ENCODE measurements at regions not wholly inside any gene's neighbourhood (a gene's known extent, or its start where the extent isn't known, plus 50 kb on each side); places are given as distances from the start of the nearest gene placed in this dataset.
A peak's percentile ranks its signal among the peaks of the same experiment; 100 is the strongest.

- 67% methylated on average over 11 of the region's 11 CpGs for WGBS (ENCODE audit: missing lambda C conversion rate)
- no peak for ATAC-seq
- ChIA-PET CTCF (no interaction called here), POLR2A (no interaction called here)
- H3K4me1 ChIP-seq = no peaks in the 10 kb centered on the region
- H3K4me2 ChIP-seq = no peak overlapping the region
- DNase-seq (ENCODE audit: low read depth in 1 of 2, low spot score in 1 of 2) = no peak
- TF ChIP-seq EHF (CRISPR knock-in tag; IDR thresholded peaks at IDR 0.05) (no peak), KDM1A (IDR thresholded peaks at IDR 0.05; ENCODE audit: low read depth) (no peak), ZFP36 (IDR thresholded peaks at IDR 0.05; ENCODE audit: borderline replicate concordance, partially characterized antibody) (no peak), CBX8 (IDR thresholded peaks at IDR 0.05) (no peak), USF2 (IDR thresholded peaks at IDR 0.05) (no peak), CEBPB (IDR thresholded peaks at IDR 0.05) (no peak), SREBF2 (IDR thresholded peaks at IDR 0.05) (no peak), CBX2 (IDR thresholded peaks at IDR 0.05; ENCODE audit: borderline replicate concordance, low read depth) (no peak)
- TF ChIP-seq, protein P1, sequence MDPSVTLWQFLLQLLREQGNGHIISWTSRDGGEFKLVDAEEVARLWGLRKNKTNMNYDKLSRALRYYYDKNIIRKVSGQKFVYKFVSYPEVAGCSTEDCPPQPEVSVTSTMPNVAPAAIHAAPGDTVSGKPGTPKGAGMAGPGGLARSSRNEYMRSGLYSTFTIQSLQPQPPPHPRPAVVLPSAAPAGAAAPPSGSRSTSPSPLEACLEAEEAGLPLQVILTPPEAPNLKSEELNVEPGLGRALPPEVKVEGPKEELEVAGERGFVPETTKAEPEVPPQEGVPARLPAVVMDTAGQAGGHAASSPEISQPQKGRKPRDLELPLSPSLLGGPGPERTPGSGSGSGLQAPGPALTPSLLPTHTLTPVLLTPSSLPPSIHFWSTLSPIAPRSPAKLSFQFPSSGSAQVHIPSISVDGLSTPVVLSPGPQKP (IDR thresholded peaks at IDR 0.05; ENCODE audit: low read depth, low read length) = no peak
- H3K4me3 ChIP-seq = no peak overlapping the region
- H3K9me3 ChIP-seq = no peaks in the 10 kb centered on the region
- FAIRE-seq = no peak
- H3K27ac ChIP-seq = no peak overlapping the region
Measured at GRCh38 chr1:217136895-217137205, 413.6 kb upstream of the ESRRG start.

- Histone ChIP-seq H3K9me3 (no peaks in the 10 kb centered on the region), H3K4me2 (peak overlapping the region; percentile 80), H3K4me3 (peak overlapping the region; percentile 40), H3K4me1 (no peaks in the 10 kb centered on the region), H3K27ac (no peak overlapping the region)
- FAIRE-seq = no peak
- ChIA-PET POLR2A (no interaction called here), CTCF (no interaction called here)
- TF ChIP-seq GATA3 (IDR thresholded peaks at IDR 0.05; ENCODE audit: borderline replicate concordance) (no peak), CEBPB (IDR thresholded peaks at IDR 0.05) (no peak), JUNB (IDR thresholded peaks at IDR 0.05) (no peak), ZFP36 (IDR thresholded peaks at IDR 0.05; ENCODE audit: borderline replicate concordance, partially characterized antibody) (no peak), NR3C1 (IDR thresholded peaks at IDR 0.05) (no peak), CHD2 (IDR thresholded peaks at IDR 0.05; ENCODE audit: low read length, partially characterized antibody) (no peak), EHF (CRISPR knock-in tag; IDR thresholded peaks at IDR 0.05) (no peak), EP300 (IDR thresholded peaks at IDR 0.05) (no peak), POLR2AphosphoS2 (conservative IDR thresholded peaks at IDR 0.05; ENCODE audit: low read length) (no peak), ZSCAN20 (CRISPR knock-in tag; IDR thresholded peaks at IDR 0.05) (no peak), CBX2 (IDR thresholded peaks at IDR 0.05; ENCODE audit: borderline replicate concordance, low read depth) (no peak)
- TF ChIP-seq, protein P1 (IDR thresholded peaks at IDR 0.05; ENCODE audit: low read depth, low read length) = no peak
- TF ChIP-seq, protein P2, sequence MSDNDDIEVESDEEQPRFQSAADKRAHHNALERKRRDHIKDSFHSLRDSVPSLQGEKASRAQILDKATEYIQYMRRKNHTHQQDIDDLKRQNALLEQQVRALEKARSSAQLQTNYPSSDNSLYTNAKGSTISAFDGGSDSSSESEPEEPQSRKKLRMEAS (IDR thresholded peaks at IDR 0.05) = no peak
- TF ChIP-seq, protein P3, sequence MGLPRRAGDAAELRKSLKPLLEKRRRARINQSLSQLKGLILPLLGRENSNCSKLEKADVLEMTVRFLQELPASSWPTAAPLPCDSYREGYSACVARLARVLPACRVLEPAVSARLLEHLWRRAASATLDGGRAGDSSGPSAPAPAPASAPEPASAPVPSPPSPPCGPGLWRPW (IDR thresholded peaks at IDR 0.05) = no peak
- WGBS (ENCODE audit: missing lambda C conversion rate) = 68% methylated on average over 32 of the region's 36 CpGs
- ATAC-seq = no peak
- DNase-seq (ENCODE audit: low read depth in 1 of 2, low spot score in 1 of 2) = no peak
Measured at GRCh38 chr1:217135987-217136894, 413.0 kb upstream of the ESRRG start.

DNA sequence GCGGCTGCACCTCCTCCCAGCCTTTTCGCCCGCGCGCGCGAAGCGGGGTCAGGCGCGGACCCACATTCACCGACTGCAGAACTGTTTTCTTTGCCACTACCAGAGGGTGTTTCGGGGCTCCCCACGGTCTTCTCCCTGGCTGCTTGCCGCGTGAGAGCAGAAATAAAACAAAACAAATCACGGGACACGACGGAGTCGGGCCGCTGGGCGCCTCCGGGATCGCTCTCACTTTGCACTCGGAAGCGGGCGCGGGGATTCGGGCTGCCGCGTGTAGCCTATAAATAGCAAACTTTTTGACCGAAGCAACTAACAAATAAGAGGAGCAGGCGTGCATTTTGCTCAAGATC lies 412.3 kb upstream of the ESRRG start:
- no peak for FAIRE-seq
- H3K9me3 ChIP-seq = no peaks in the 10 kb centered on the region
- ChIA-PET POLR2A (interaction anchor here (0.6 kb wide), 1 partner anchor 79 kb away, joined by 6 read pairs; no protein-coding TSS in a partner anchor), CTCF (interaction anchor here (0.8 kb wide), 1 partner anchor 277 kb away, joined by 3 read pairs; no protein-coding TSS in a partner anchor)
- peak in 1 of 2 experiments; percentile 59; a peak in 3 of 6 replicates for ATAC-seq
- 10% methylated on average over 32 of the region's 32 CpGs for WGBS (ENCODE audit: missing lambda C conversion rate)
- no peak overlapping the region for H3K27ac ChIP-seq
- H3K4me1 ChIP-seq = no peaks in the 10 kb centered on the region
- DNase-seq (ENCODE audit: low read depth in 1 of 2, low spot score in 1 of 2) = no peak
- peak overlapping the region; percentile 80 for H3K4me2 ChIP-seq
- peak overlapping the region; percentile 40 for H3K4me3 ChIP-seq
- TF ChIP-seq, protein P4, sequence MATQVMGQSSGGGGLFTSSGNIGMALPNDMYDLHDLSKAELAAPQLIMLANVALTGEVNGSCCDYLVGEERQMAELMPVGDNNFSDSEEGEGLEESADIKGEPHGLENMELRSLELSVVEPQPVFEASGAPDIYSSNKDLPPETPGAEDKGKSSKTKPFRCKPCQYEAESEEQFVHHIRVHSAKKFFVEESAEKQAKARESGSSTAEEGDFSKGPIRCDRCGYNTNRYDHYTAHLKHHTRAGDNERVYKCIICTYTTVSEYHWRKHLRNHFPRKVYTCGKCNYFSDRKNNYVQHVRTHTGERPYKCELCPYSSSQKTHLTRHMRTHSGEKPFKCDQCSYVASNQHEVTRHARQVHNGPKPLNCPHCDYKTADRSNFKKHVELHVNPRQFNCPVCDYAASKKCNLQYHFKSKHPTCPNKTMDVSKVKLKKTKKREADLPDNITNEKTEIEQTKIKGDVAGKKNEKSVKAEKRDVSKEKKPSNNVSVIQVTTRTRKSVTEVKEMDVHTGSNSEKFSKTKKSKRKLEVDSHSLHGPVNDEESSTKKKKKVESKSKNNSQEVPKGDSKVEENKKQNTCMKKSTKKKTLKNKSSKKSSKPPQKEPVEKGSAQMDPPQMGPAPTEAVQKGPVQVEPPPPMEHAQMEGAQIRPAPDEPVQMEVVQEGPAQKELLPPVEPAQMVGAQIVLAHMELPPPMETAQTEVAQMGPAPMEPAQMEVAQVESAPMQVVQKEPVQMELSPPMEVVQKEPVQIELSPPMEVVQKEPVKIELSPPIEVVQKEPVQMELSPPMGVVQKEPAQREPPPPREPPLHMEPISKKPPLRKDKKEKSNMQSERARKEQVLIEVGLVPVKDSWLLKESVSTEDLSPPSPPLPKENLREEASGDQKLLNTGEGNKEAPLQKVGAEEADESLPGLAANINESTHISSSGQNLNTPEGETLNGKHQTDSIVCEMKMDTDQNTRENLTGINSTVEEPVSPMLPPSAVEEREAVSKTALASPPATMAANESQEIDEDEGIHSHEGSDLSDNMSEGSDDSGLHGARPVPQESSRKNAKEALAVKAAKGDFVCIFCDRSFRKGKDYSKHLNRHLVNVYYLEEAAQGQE (IDR thresholded peaks at IDR 0.05) = no peak
- TF ChIP-seq RAD21 (conservative IDR thresholded peaks at IDR 0.05 in 1 of 2, IDR thresholded peaks at IDR 0.05 in 1 of 2) (no peak), HOXB5 (CRISPR knock-in tag; IDR thresholded peaks at IDR 0.05) (no peak), E2F6 (IDR thresholded peaks at IDR 0.05; ENCODE audit: borderline replicate concordance, low read depth) (no peak), MAZ (IDR thresholded peaks at IDR 0.05; ENCODE audit: borderline replicate concordance, low read depth, low read length) (no peak), CHD2 (IDR thresholded peaks at IDR 0.05; ENCODE audit: low read length, partially characterized antibody) (no peak), HEYL (CRISPR knock-in tag; IDR thresholded peaks at IDR 0.05) (no peak)
- TF ChIP-seq, protein P3 (IDR thresholded peaks at IDR 0.05) = no peak

Measured in A549 (cell line).